H9 (cell line): ENCODE measurements at regions not wholly inside any gene's neighbourhood (a gene's known extent, or its start where the extent isn't known, plus 50 kb on each side); places are given as distances from the start of the nearest gene placed in this dataset.

ENCODE experiments used
- DNase-seq: peaks from one replicate; pipeline ENCODE4 v3.0.0-alpha.2; 2017
- H2AFZ ChIP-seq: one replicate; pipeline ENCODE4 v1.6.1; 2013; ENCODE audit warnings: mild to moderate bottlenecking, low read length, control low read depth, moderate library complexity
- H2AK5ac ChIP-seq: 2 replicates; pipeline ENCODE4 v1.6.1; 2013; ENCODE audit warnings: low read length, control low read depth, mixed read lengths; ENCODE audit not compliant: insufficient read length
- H2BK120ac ChIP-seq: one replicate; pipeline ENCODE4 v1.6.1; 2013; ENCODE audit warnings: low read depth, mild to moderate bottlenecking, low read length, control low read depth, inconsistent platforms; ENCODE audit not compliant: poor library complexity, severe bottlenecking
- H2BK12ac ChIP-seq: 2 replicates; pipeline ENCODE4 v1.6.1; 2013; ENCODE audit warnings: low read length, control low read depth, mixed read lengths, low read depth; ENCODE audit not compliant: insufficient read length
- H2BK15ac ChIP-seq: 2 replicates; pipeline ENCODE4 v1.6.1; 2013; ENCODE audit warnings: low read depth, low read length, control low read depth
- H2BK20ac ChIP-seq: one replicate; pipeline ENCODE4 v1.6.1; 2013; ENCODE audit warnings: low read depth, mild to moderate bottlenecking, low read length, control low read depth, inconsistent platforms; ENCODE audit not compliant: poor library complexity, severe bottlenecking
- H2BK5ac ChIP-seq: 2 replicates; pipeline ENCODE4 v1.6.1; 2013; ENCODE audit warnings: low read length, control low read depth, mixed read lengths; ENCODE audit not compliant: insufficient read length
- H3K14ac ChIP-seq: 2 replicates; pipeline ENCODE4 v1.6.1; 2013; ENCODE audit warnings: low read length, control low read depth; ENCODE audit not compliant: insufficient read depth
- H3K18ac ChIP-seq: 2 replicates; pipeline ENCODE4 v1.6.1; 2013; ENCODE audit warnings: low read depth, mild to moderate bottlenecking, mixed read lengths, low read length, control low read depth; ENCODE audit not compliant: insufficient read length
- H3K23ac ChIP-seq: 2 replicates; pipeline ENCODE4 v1.6.1; 2013; ENCODE audit warnings: low read length, control low read depth, mixed read lengths, low read depth; ENCODE audit not compliant: insufficient read length
- H3K23me2 ChIP-seq: 2 replicates; pipeline ENCODE4 v1.6.1; 2013; ENCODE audit warnings: low read depth, mild to moderate bottlenecking, mixed read lengths, low read length, control low read depth; ENCODE audit not compliant: insufficient read length, poor library complexity, severe bottlenecking
- H3K27ac ChIP-seq: 2 replicates; pipeline ENCODE4 v1.5.1; 2013; ENCODE audit warnings: low read length, control low read depth, mixed read lengths, low read depth; ENCODE audit not compliant: insufficient read length
- H3K27me3 ChIP-seq: 2 replicates; pipeline ENCODE4 v1.6.1; 2013; ENCODE audit warnings: low read length, control low read depth, inconsistent platforms; ENCODE audit not compliant: insufficient read depth
- H3K4ac ChIP-seq: 2 replicates; pipeline ENCODE4 v1.6.1; 2013; ENCODE audit warnings: low read depth, mild to moderate bottlenecking, control low read depth, inconsistent platforms, low read length, moderate library complexity
- H3K4me1 ChIP-seq: 2 replicates; pipeline ENCODE4 v1.6.1; 2013; ENCODE audit warnings: low read length, control low read depth, inconsistent platforms; ENCODE audit not compliant: insufficient read depth
- H3K4me2 ChIP-seq: 2 replicates; pipeline ENCODE4 v1.6.1; 2013; ENCODE audit warnings: low read length, control low read depth, mixed read lengths; ENCODE audit not compliant: insufficient read length, insufficient read depth
- H3K56ac ChIP-seq: 2 replicates; pipeline ENCODE4 v1.6.1; 2013; ENCODE audit warnings: low read depth, mild to moderate bottlenecking, mixed read lengths, low read length, control low read depth; ENCODE audit not compliant: insufficient read length
- H3K79me1 ChIP-seq: 2 replicates; pipeline ENCODE4 v1.6.1; 2013; ENCODE audit warnings: low read depth, mild to moderate bottlenecking, moderate library complexity, low read length, control low read depth, inconsistent platforms; ENCODE audit not compliant: insufficient read depth, poor library complexity, severe bottlenecking
- H3K79me2 ChIP-seq: 2 replicates; pipeline ENCODE4 v1.6.1; 2013; ENCODE audit warnings: low read length, control low read depth, inconsistent platforms; ENCODE audit not compliant: insufficient read depth
- H3K9ac ChIP-seq: 2 replicates; pipeline ENCODE4 v1.6.1; 2013; ENCODE audit warnings: low read length, control low read depth, mixed read lengths; ENCODE audit not compliant: insufficient read length; ENCODE audit errors: extremely low read depth
- H3K9me3 ChIP-seq: one replicate; pipeline ENCODE4 v1.6.1; 2013; ENCODE audit warnings: low read depth, low read length, inconsistent platforms; ENCODE audit not compliant: control insufficient read depth
- H3T11ph ChIP-seq: one replicate; pipeline ENCODE4 v1.6.1; 2013; ENCODE audit warnings: mild to moderate bottlenecking, low read length, control low read depth, inconsistent platforms
- H4K20me1 ChIP-seq: one replicate; pipeline ENCODE4 v1.6.1; 2013; ENCODE audit not compliant: control insufficient read depth, insufficient read length, insufficient read depth
- H4K5ac ChIP-seq: 2 replicates; pipeline ENCODE4 v1.6.1; 2013; ENCODE audit warnings: low read depth, mild to moderate bottlenecking, mixed read lengths, low read length, control low read depth; ENCODE audit not compliant: insufficient read length
- H4K8ac ChIP-seq: replicated peaks from 2 replicates; pipeline ENCODE4 v1.6.1; 2013; ENCODE audit warnings: low read length, control low read depth, mixed read lengths, low read depth; ENCODE audit not compliant: insufficient read length
- H4K91ac ChIP-seq: 2 replicates; pipeline ENCODE4 v1.6.1; 2013; ENCODE audit warnings: low read depth, mild to moderate bottlenecking, moderate library complexity, mixed read lengths, low read length, control low read depth; ENCODE audit not compliant: insufficient read length
- H3K27ac Mint-ChIP-seq, 3 experiments: 2 replicates in 2 of 3; 3 replicates in 1 of 3; pipeline ENCODE4 v1.8.0; 2020 to 2021; ENCODE audit warnings: mixed read lengths in 3 of 3, mild to moderate bottlenecking in 1 of 3, moderate library complexity in 1 of 3
- H3K27me3 Mint-ChIP-seq: 2 replicates; pipeline ENCODE4 v1.8.0; 2021; ENCODE audit warnings: low read depth, mild to moderate bottlenecking, moderate library complexity, mixed read lengths
- H3K36me3 Mint-ChIP-seq, 3 experiments: 2 replicates in 2 of 3; 3 replicates in 1 of 3; pipeline ENCODE4 v1.8.0; 2020 to 2021; ENCODE audit warnings: low read depth in 3 of 3, mixed read lengths in 3 of 3; ENCODE audit not compliant: insufficient read depth in 1 of 3
- H3K4me1 Mint-ChIP-seq, 2 experiments: 2 replicates each; pipeline ENCODE4 v1.8.0; 2020; ENCODE audit warnings: mixed read lengths in 2 of 2
- H3K4me3 Mint-ChIP-seq, 2 experiments: 2 replicates in 1 of 2; 3 replicates in 1 of 2; pipeline ENCODE4 v1.8.0; 2020 to 2021; ENCODE audit warnings: mild to moderate bottlenecking in 2 of 2, mixed read lengths in 2 of 2, moderate library complexity in 1 of 2
- H3K9me3 Mint-ChIP-seq, 2 experiments: 2 replicates in 1 of 2; 3 replicates in 1 of 2; pipeline ENCODE4 v1.8.0; 2020; ENCODE audit warnings: mild to moderate bottlenecking in 2 of 2, mixed read lengths in 2 of 2, moderate library complexity in 1 of 2
- TF ChIP-seq, protein P1 (sequence below): fragments of 200-600 bp; sonication (generic); conservative IDR thresholded peaks from 3 replicates; pipeline ENCODE4 v1.8.0; 2021; ENCODE audit warnings: antibody characterized with exemption, mild to moderate bottlenecking

DNA sequence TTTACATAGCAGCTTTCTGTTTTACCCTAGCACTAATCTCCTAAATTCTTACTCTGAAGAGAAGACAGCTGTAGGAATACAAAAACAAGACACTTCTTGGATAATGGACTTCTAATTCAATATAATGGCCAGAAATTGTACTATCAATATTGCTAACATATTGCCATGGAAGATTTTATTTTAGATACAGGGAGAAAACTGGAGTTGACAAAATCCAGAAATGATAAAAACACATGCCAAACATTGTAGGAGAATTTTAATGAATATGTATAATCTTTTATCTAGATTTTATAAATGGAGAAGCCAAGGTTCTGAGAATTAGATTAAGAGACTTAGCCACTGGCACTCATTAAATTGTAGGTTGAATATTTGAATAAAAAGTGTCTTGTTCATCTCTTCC lies 1838.8 kb upstream of the LRRTM1 start:
- no peak overlapping the region for H2BK12ac ChIP-seq
- no peak overlapping the region for H2BK20ac ChIP-seq
- DNase-seq = no peak
- no peaks in the 10 kb centered on the region for H4K20me1 ChIP-seq
- no peak overlapping the region for H3K9ac ChIP-seq
- no peak overlapping the region for H3K56ac ChIP-seq
- H3K27me3 ChIP-seq = no peaks in the 10 kb centered on the region
- no peak overlapping the region for H3K18ac ChIP-seq
- H3K27ac Mint-ChIP-seq = no peak overlapping the region
- H3K36me3 Mint-ChIP-seq = peaks cover 0 to 6% (median 0%) of the 10 kb centered on the region in 3 experiments; a peak in 2 of 7 replicates
- no peak overlapping the region for H3K27ac ChIP-seq
- no peaks in the 10 kb centered on the region for H3K4me1 ChIP-seq
- H3K4me3 Mint-ChIP-seq = no peak overlapping the region
- H3K14ac ChIP-seq = no peak overlapping the region
- no peak overlapping the region for H2AK5ac ChIP-seq
- no peak overlapping the region for H2AFZ ChIP-seq
- H4K5ac ChIP-seq = no peak overlapping the region
- H3T11ph ChIP-seq = no peak overlapping the region
- no peak overlapping the region for H4K91ac ChIP-seq
- no peaks in the 10 kb centered on the region for H3K9me3 ChIP-seq
- H2BK5ac ChIP-seq = no peak overlapping the region
- H3K4me2 ChIP-seq = no peak overlapping the region
- H3K79me2 ChIP-seq = no peaks in the 10 kb centered on the region
- TF ChIP-seq, protein P1, sequence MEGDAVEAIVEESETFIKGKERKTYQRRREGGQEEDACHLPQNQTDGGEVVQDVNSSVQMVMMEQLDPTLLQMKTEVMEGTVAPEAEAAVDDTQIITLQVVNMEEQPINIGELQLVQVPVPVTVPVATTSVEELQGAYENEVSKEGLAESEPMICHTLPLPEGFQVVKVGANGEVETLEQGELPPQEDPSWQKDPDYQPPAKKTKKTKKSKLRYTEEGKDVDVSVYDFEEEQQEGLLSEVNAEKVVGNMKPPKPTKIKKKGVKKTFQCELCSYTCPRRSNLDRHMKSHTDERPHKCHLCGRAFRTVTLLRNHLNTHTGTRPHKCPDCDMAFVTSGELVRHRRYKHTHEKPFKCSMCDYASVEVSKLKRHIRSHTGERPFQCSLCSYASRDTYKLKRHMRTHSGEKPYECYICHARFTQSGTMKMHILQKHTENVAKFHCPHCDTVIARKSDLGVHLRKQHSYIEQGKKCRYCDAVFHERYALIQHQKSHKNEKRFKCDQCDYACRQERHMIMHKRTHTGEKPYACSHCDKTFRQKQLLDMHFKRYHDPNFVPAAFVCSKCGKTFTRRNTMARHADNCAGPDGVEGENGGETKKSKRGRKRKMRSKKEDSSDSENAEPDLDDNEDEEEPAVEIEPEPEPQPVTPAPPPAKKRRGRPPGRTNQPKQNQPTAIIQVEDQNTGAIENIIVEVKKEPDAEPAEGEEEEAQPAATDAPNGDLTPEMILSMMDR = no peak
- H3K4ac ChIP-seq = no peak overlapping the region
- no peaks in the 10 kb centered on the region for H3K4me1 Mint-ChIP-seq
- no peak overlapping the region for H2BK15ac ChIP-seq
- H3K9me3 Mint-ChIP-seq = peaks cover under 1 to 7% of the 10 kb centered on the region in 2 experiments; a peak in 2 of 5 replicates
- H3K79me1 ChIP-seq = no peaks in the 10 kb centered on the region
- H3K23ac ChIP-seq = no peak overlapping the region
- no peaks in the 10 kb centered on the region for H3K23me2 ChIP-seq
- H3K27me3 Mint-ChIP-seq = no peaks in the 10 kb centered on the region
- no peak overlapping the region for H2BK120ac ChIP-seq
- no peak overlapping the region for H4K8ac ChIP-seq
